ENCODE measurements at regions not wholly inside any gene's neighbourhood (a gene's known extent, or its start where the extent isn't known, plus 50 kb on each side); places are given as distances from the start of the nearest gene placed in this dataset.
"Not testable (repeated sequence)": the region's sequence is repeated elsewhere in the genome, so short reads cannot be mapped to it uniquely, and the experiment has no call there.

DNA sequence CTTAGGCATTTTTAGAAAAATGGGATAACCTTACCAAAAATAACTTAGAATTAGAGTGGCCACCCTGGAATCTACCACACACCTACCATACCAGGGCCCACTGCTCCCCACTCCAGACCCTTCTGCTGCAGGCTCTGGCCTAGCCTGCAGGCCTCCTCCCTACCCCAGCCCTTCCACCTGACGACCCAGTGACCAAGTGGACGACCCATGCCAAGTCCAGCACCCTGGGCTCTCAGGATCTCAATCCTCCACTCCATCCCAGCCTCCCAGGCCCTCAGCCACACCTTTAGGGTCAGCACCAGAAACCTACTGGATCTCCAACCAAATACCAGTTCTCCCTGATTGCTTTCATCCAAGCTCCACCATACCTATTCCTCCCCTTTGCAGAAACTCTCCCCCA, 145.8 kb downstream of the TPRA1 start:
- no peak for DNase-seq (ENCODE audit: insufficient read length)
- no peak for TF ChIP-seq POLR2A (IDR thresholded peaks at IDR 0.05; ENCODE audit: low read depth, low read length)
- no peak for TF ChIP-seq POLR2AphosphoS5 (IDR thresholded peaks at IDR 0.05; ENCODE audit: low read depth, low read length)
- TF ChIP-seq TAF1 (IDR thresholded peaks at IDR 0.05; ENCODE audit: borderline replicate concordance, low read depth, low read length) = no peak
- no peak for FAIRE-seq

- no peak for DNase-seq (ENCODE audit: insufficient read length)
- no peak for TF ChIP-seq POLR2AphosphoS5 (IDR thresholded peaks at IDR 0.05; ENCODE audit: low read depth, low read length)
- TF ChIP-seq TAF1 (IDR thresholded peaks at IDR 0.05; ENCODE audit: borderline replicate concordance, low read depth, low read length) = no peak
- FAIRE-seq = no peak
Measured at GRCh38 chr3:127443581-127444375, 146.8 kb downstream of the TPRA1 start.

GRCh38 chr3:127442506-127442905, 148.0 kb downstream of the TPRA1 start:
- TF ChIP-seq POLR2A (IDR thresholded peaks at IDR 0.05; ENCODE audit: low read depth, low read length) (no peak), POLR2AphosphoS5 (IDR thresholded peaks at IDR 0.05; ENCODE audit: low read depth, low read length) (no peak), TAF1 (IDR thresholded peaks at IDR 0.05; ENCODE audit: borderline replicate concordance, low read depth, low read length) (no peak)
- DNase-seq (ENCODE audit: insufficient read length) = no peak
- FAIRE-seq = no peak

DNA sequence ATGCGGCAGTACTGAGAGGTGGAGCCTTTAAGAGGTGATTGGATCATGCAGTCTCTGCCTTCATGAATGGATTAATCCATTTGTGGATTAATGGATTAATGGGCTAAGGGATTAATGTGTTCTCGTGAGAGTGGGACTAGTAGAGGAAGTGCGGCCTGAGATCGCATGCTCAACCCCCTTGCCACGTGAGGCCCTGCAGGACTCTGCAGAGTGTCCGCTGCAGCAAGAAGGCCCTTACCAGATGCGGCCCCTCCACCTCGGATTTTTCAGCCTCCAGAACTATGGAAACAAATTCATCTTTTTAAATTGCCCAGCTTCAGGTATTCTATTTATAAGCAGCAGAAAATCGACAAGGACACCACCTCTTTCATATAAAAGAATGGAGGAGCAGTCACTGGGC, 148.8 kb downstream of the TPRA1 start:
- no peak for TF ChIP-seq TAF1 (IDR thresholded peaks at IDR 0.05; ENCODE audit: borderline replicate concordance, low read depth, low read length)
- no peak for TF ChIP-seq POLR2AphosphoS5 (IDR thresholded peaks at IDR 0.05; ENCODE audit: low read depth, low read length)
- no peak for TF ChIP-seq POLR2A (IDR thresholded peaks at IDR 0.05; ENCODE audit: low read depth, low read length)
- FAIRE-seq (no peak), DNase-seq (ENCODE audit: insufficient read length) (no peak)

DNA sequence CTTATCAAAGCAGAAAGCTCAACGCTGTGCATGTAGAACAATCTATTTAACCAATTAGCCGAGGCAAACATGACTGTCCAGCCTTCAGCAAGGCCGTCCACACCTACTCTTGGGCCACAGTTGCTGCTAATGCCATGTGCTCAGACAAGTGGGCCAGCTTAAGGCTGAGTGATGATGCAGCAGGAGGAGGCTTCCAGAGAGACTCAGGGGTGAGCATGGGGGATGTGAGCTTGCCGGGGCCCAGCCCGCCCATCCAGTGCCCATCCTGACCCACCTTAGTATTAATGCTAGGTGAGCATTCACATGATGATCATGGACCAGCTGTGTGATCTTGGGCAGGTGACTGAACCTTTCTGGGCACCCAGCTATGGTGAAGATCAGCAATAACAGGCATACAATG, 150.1 kb downstream of the TPRA1 start:
- DNase-seq (ENCODE audit: insufficient read length) (no peak), FAIRE-seq (no peak)
- TF ChIP-seq POLR2A (IDR thresholded peaks at IDR 0.05; ENCODE audit: low read depth, low read length) = no peak
- TF ChIP-seq POLR2AphosphoS5 (IDR thresholded peaks at IDR 0.05; ENCODE audit: low read depth, low read length) = no peak

- FAIRE-seq = no peak
- no peak for DNase-seq (ENCODE audit: insufficient read length)
- no peak for TF ChIP-seq POLR2AphosphoS5 (IDR thresholded peaks at IDR 0.05; ENCODE audit: low read depth, low read length)
- TF ChIP-seq POLR2A (IDR thresholded peaks at IDR 0.05; ENCODE audit: low read depth, low read length) = no peak
- no peak for TF ChIP-seq TAF1 (IDR thresholded peaks at IDR 0.05; ENCODE audit: borderline replicate concordance, low read depth, low read length)
Measured at GRCh38 chr3:127439621-127440020, 150.9 kb downstream of the TPRA1 start.

GRCh38 chr3:127438951-127439350, 151.1 kb upstream of the PRR20G start:
- no peak for DNase-seq (ENCODE audit: insufficient read length)
- no peak for TF ChIP-seq POLR2AphosphoS5 (IDR thresholded peaks at IDR 0.05; ENCODE audit: low read depth, low read length)
- no peak for TF ChIP-seq TAF1 (IDR thresholded peaks at IDR 0.05; ENCODE audit: borderline replicate concordance, low read depth, low read length)
- TF ChIP-seq POLR2A (IDR thresholded peaks at IDR 0.05; ENCODE audit: low read depth, low read length) = no peak
- no peak for FAIRE-seq

GRCh38 chr3:127438371-127438770, 150.5 kb upstream of the PRR20G start:
- DNase-seq (ENCODE audit: insufficient read length) (no peak), FAIRE-seq (no peak)
- no peak for TF ChIP-seq TAF1 (IDR thresholded peaks at IDR 0.05; ENCODE audit: borderline replicate concordance, low read depth, low read length)
- TF ChIP-seq POLR2A (IDR thresholded peaks at IDR 0.05; ENCODE audit: low read depth, low read length) = no peak
- no peak for TF ChIP-seq POLR2AphosphoS5 (IDR thresholded peaks at IDR 0.05; ENCODE audit: low read depth, low read length)

DNA sequence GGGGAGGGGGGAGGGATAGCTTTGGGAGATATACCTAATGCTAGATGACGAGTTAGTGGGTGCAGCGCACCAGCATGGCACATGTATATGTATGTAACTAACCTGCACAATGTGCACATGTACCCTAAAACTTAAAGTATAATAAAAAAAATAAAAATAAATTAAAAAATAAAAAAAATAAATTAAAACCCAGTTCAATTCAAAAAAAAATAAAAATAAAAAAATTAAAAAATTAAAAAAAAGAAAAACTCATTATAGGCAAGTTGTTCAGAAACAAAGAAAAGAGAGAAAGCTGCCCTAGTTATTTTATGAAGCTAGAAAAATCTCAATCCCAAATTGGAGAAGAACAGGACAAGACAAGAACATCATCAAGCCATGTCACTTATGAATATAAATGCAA, 147.5 kb upstream of the PRR20G start:
- FAIRE-seq = not testable (repeated sequence)

DNA sequence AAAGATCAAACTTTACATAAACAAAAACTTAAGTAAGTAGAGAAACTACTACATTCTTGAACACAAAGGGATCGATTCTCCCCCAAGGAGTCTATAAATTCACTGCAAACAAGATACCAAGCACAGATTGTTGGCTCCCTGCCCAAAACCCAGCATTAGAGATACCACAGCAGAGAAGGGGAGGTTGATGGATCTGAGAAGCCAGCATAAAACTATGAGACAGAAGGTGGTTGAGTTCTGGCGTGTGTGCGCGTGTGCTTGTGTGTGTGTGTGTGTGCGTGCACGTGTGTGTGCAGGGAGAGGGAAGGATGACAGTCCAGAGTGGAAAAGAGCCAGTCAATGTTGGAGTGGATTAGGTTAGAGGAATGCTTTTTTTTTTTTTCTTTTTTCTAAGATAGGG, 143.2 kb upstream of the PRR20G start:
- FAIRE-seq (no peak), DNase-seq (ENCODE audit: insufficient read length) (no peak)

More for the DNA sequence above, 147.5 kb upstream of the PRR20G start:
- DNase-seq (ENCODE audit: insufficient read length) = not testable (repeated sequence)

DNA sequence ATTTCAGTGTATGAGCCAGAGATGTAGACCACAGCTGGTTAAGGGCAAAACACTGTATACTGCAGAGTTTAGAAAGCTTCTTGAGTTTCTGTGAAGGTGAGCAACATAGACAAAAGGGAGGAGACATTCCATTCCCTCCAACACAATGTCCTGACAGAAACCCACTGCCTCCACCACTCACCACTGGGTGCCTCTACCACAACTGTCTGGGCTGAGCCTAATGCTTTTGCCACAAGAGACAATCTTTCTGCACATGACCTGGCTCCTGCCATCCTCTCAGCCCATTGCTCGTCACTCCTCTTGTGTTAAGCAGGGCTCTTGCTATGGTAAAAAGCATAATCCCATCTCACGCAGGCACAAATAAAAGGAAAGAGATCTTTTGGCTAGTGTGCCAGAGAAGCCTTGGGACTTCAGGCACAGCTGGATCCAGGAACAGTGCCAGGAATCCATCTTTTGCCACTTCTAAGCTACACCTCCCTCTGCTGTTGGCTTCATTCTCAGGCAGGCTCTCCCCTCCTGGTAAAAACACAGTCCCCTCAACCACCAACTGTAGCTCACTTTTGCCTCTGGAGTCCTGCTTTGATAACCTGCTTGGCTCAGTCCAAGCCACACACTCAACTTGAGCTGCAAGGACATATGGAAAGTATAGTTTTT, 140.6 kb upstream of the PRR20G start:
- no peak for FAIRE-seq
- no peak for DNase-seq (ENCODE audit: insufficient read length)
- TF ChIP-seq POLR2AphosphoS5 (IDR thresholded peaks at IDR 0.05; ENCODE audit: low read depth, low read length) = no peak
- TF ChIP-seq POLR2A (IDR thresholded peaks at IDR 0.05; ENCODE audit: low read depth, low read length) = no peak
- TF ChIP-seq TAF1 (IDR thresholded peaks at IDR 0.05; ENCODE audit: borderline replicate concordance, low read depth, low read length) = no peak

More for the DNA sequence above, 143.2 kb upstream of the PRR20G start:
- TF ChIP-seq POLR2AphosphoS5 (IDR thresholded peaks at IDR 0.05; ENCODE audit: low read depth, low read length) = no peak
- TF ChIP-seq TAF1 (IDR thresholded peaks at IDR 0.05; ENCODE audit: borderline replicate concordance, low read depth, low read length) = no peak
- no peak for TF ChIP-seq POLR2A (IDR thresholded peaks at IDR 0.05; ENCODE audit: low read depth, low read length)

DNA sequence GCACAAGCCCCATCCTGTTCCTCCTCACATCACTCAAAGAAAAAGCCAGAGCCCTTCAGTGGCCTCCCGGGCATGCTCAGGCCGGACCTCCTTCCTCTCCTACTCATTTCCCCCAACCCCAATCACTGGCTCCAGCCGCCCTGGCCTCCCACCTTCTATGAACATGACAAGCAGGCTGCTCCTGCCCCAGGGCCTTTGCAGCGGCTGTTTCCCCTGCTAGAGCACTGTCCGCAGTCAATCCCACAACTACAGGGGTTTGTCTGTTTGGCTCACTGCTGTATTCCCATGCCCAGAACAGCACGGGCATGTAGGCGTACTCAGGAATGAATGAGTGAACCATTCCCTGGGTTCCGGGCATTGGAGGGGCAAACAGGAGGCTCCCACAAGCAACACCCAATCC, 139.8 kb upstream of the PRR20G start:
- FAIRE-seq (no peak), DNase-seq (ENCODE audit: insufficient read length) (no peak)
- no peak for TF ChIP-seq POLR2AphosphoS5 (IDR thresholded peaks at IDR 0.05; ENCODE audit: low read depth, low read length)
- TF ChIP-seq TAF1 (IDR thresholded peaks at IDR 0.05; ENCODE audit: borderline replicate concordance, low read depth, low read length) = no peak
